Embryonic facial prominence (tissue), 1 donor: ENCODE measurements at regions not wholly inside any gene's neighbourhood (a gene's known extent, or its start where the extent isn't known, plus 50 kb on each side); places are given as distances from the start of the nearest gene placed in this dataset.

Experiments used
- DNase-seq: peaks from one replicate; pipeline ENCODE4 v3.0.0-alpha.2; 2016; ENCODE audit errors: extremely low spot score

DNA sequence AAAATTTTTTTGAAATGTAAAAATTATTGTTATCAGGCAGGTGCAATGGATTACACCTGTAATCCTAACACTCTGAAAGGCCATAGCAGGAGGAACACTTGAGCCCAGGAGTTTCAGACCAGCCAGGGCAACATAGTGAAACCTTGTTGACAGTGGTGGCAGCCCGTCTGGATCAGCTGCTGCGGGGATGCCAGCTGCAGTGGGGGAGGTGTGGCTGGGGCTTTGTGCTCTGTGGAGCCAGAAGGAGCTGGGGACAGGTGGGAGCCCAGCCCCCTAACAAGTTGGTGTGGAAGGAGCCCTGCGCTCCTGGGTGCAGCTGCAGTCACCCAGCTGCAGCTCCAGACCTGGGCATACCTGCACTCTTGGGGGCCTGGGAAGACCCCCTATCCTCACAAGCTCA is 182.4 kb upstream of the MC4R start:
- DNase-seq = no peak

DNA sequence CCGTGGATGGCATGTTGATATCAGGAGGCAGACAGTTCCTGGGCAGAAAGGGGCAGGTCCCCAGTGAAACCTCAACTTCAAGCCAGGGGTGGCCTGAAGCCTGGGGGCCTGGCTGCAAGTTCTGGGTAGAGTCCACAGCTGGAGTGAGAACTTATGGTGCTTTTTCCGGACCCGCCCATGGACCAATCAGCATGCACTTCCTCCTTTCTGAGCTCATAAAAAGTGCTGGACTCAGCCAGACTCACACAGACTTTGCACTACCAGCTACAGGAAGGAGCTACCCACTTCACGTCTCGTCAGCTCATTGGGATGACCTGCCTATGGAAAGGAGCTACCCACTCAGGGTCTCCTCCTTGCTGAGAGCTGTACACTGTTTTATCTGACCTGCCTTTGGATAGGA is 183.1 kb upstream of the MC4R start:
- DNase-seq = no peak

GRCh38 chr18:60556326-60556725 is 183.8 kb upstream of the MC4R start:
- DNase-seq = no peak

DNA sequence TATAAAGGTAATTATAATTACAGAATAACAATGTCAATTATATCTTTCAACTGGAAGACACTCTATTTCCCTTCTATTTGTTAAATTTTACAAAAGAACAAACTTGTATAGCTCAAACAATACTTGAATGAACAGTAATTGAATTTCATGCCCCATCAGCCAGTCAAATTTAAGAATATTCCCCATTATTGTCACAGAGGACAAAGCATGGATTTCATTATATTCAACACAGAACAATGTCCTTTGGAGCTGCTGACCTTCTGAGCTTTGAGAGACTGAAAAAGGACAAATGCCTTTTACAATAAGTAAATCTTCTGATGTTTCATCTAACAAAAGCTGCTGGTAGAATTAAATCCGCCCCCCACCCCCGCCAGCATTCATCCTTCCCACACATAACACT is 187.5 kb upstream of the MC4R start:
- no peak for DNase-seq

- no peak for DNase-seq
These were observed 190.5 kb upstream of the MC4R start for GRCh38 chr18:60563082-60563481.

DNA sequence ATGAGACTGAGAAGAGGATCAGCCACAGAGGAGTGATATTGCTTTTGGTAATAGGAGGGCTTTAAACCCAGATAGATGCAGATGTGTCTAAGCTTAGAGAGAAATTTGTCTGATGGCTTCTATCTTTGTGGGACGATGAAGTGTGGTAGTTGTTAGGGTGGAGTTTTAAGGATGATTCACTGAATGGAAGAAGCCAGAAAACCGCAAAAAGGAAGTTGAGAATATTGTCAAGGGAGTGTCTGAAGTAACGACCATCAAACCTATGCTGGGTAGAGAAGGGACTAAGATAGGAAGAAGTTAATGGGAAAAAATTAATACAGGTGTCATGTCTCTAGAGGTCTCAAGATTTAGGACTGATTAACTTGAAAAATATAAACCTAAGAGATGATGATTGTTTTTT is 195.6 kb upstream of the MC4R start:
- no peak for DNase-seq

DNA sequence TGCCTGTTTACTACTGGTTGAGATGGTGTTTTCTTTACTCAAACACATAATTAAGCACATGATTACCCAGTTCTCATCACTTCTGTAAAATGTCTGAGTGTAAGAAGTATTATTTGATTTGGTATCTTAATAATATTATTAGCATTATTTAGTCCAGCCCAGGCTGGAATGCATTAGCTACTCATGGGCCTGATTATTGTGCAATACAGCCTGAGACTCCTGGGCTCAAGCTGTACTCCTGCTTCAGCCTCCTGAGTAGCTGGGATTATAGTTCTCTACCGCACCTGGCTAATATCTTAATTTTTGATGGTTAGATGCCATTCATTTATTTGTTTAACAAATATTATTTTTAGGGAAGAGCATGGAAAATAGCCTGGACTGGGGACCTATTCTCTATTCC is 197.6 kb upstream of the MC4R start:
- DNase-seq = no peak

GRCh38 chr18:60577457-60577856 is 204.9 kb upstream of the MC4R start:
- DNase-seq = no peak

GRCh38 chr18:60585670-60586069 is 213.1 kb upstream of the MC4R start:
- no peak for DNase-seq

GRCh38 chr18:60593249-60593648 is 220.7 kb upstream of the MC4R start:
- DNase-seq = no peak

- DNase-seq = no peak
These were observed 224.4 kb upstream of the MC4R start for GRCh38 chr18:60596928-60597327.

GRCh38 chr18:60599267-60599666 is 226.7 kb upstream of the MC4R start:
- no peak for DNase-seq

DNA sequence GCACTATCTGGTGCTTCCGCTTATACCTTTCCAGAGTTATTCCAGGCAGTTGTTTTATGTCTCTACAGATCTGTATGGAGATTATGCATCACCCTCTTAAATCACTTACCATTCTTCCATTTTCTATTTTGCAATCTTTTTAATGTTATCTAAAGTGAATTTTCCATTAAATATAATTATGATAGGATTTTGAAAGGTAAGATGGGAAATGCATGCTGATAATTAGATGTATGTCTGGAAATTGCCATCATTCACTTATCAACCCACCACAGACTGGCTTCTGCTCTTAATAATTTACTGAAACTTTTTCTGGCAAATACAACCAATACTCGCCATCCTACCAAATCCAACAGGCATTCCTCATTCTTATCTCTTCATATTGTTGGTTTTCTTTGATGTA is 227.4 kb upstream of the MC4R start:
- no peak for DNase-seq

DNA sequence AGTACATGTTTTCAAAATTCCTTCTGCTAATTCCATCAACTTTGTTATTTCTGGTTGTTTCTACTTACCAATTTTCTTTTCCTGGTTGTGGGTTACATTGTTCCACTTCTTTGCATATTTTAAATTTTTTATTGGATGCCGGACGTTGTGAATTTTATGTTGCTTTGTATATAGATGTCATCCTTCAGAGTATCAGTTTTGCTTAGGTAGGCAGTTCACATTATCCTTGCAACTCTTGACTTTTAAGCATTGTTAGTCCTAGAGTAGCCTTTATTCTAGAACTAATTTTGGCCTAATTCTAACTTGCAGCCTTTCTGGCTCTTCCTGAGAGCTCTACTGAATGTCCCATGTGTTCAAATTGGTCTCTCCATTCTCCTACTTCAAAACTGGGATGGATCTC is 228.7 kb upstream of the MC4R start:
- DNase-seq = no peak

GRCh38 chr18:60623331-60623730 is 250.8 kb upstream of the MC4R start:
- no peak for DNase-seq

GRCh38 chr18:60624207-60624606 is 251.6 kb upstream of the MC4R start:
- no peak for DNase-seq

DNA sequence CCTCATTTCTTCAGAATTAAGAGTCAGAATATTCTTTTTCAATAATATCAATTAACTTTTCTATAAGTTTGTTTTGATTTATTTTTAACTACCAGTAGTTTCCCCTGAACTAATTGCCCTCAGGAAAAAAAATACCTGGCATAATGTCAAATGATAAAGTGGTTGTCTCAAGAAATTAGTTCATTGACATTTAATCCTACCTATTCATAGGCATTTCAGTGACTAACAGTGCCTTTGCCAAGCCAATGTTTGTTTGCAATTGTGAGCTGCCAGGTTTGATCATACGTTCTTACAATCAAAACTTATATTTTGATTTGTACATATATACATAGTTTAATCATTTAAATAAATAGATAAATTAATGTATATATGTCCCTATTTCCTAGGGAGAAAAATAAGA is 267.3 kb upstream of the MC4R start:
- DNase-seq = no peak

DNA sequence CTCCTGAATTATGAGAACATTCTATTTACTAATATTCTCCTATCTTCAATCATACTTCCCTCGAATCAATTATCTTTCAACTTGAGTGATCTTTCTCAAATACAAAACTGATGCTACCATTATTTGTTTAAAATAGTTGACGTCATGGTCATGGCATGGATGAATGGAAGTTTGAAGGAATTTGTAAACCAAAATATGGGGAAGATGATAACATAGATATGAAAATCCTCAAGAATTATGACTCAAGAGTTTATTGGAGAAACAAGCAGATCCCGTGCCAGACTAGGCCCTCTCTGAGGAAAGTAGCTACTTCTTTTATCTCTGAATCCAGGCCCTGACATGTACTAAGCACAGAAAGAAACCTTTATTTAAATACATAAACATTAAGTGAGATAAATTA is 270.4 kb upstream of the MC4R start:
- no peak for DNase-seq

- DNase-seq = no peak
These were observed 274.1 kb upstream of the MC4R start for GRCh38 chr18:60646725-60647124.

DNA sequence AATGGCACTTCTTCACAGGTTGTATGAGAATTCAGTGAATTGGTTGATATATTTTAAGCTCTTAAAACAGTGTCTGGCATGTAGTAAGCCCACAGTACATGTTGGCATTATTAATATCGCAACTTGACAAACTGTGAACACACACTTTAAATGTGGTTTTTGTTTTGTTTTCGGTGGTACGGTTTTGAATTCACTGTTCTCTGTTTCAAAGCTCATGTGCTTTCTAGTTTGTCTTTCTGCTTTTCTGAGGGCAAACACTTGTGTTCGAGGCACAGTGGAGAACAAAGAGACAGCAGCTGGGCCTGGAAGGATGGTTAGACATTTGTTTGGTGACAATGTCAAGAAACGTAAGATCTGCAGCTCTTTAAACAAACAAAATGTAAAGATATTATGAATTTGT is 276.5 kb upstream of the MC4R start:
- DNase-seq = no peak

DNA sequence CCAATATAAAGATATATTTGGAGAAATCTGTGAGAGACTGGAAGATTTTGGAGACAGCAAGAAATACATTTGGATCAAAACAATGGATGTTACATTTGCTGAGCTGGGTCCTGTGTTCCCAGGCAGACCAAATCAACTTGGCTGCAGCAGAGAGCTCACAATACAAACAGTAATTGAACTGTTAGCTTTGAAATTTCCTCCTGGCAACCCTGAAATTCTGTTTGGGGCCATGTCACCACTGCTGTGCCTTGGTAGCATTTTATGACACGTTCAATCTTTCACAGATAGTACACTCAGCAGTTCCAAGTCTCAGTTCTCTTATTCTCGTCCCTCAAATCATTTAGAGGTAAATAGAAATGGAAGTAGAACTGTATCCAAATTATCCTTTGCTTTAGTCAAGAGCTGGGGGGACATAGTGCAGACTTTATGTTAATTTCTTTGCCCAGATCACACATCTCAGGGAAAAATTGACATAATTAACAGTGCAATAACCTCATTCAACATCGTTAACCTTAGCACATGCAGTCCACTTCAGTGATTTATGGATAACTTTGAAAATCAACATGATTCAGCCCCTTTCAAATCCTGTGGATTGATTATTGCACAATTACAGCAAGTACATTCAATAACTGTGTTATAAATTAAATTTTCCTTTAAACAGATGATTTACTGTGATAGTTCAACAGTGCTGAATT is 277.4 kb upstream of the MC4R start:
- DNase-seq = no peak

GRCh38 chr18:60654298-60654697 is 281.7 kb upstream of the MC4R start:
- no peak for DNase-seq

DNA sequence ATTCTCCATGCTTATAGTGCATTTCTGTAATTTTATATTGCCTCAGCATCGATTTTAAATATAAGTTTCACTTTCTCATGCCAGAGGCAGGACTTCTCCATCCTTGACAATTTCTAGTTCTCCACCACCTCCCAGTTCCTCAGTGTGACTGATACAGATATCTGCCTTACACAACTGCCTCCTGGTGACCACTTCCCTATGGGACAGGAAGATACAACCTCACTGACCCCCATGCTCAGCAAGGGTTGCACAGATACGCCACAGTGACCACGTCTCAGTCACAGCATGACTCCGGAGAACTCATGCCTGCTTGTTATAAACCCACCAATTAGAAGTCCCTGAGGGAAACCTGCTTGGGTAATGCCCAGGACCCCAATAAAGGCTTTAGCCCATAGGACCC is 284.0 kb upstream of the MC4R start:
- no peak for DNase-seq

DNA sequence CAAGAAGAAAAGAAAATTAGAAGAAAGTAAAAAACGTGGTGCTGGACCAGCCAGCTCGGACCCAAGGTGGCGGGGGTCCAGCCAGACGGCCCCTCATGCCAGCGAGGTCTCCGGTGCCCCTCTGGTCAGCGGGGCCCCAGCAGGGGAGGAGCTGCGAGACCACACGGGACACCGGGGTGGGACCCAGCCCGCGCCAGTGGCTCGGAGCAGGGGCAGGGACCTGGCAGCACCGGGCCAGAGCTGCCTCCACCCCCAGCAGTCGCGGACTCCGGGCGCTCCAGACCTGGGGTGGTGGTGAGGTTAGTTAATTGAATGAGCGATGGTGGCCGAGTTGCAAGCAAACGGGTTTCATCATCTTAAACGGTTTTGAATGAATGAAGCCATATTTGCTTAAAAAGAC is 289.9 kb upstream of the MC4R start:
- no peak for DNase-seq
